IMR-90 (cell line): ENCODE measurements at regions not wholly inside any gene's neighbourhood (a gene's known extent, or its start where the extent isn't known, plus 50 kb on each side); places are given as distances from the start of the nearest gene placed in this dataset.

ENCODE experiments used
- ATAC-seq: fragments of 200-7000 bp; cut with Tn5 transposase; 2 replicates; pipeline ENCODE4 v1.9.1; 2020; ENCODE audit warnings: low read depth, mild to moderate bottlenecking, moderate library complexity
- BruUV-seq: library from RNA; stranded (reverse); fragments of 400-500 nt; replicated peaks from 2 replicates; lab custom pipeline; 2021; lab: Mats Ljungman, UMichigan
- CTCF ChIA-PET: fragments of 300-600 bp; formaldehyde crosslinking; extraction: SDS; loops from one replicate; lab custom pipeline; 2021; ENCODE audit warnings: antibody characterized with exemption; lab: Yijun Ruan, JAX
- POLR2A ChIA-PET: fragments of 300-600 bp; sonication (Branson Sonifier 250); formaldehyde crosslinking; loops from one replicate; lab custom pipeline; 2022; ENCODE audit warnings: antibody characterized with exemption; ENCODE audit not compliant: unreplicated experiment; lab: Charles Lee
- DNase-seq: peaks from one replicate; pipeline ENCODE4 v3.0.0; 2013
- H2AFZ ChIP-seq: replicated peaks from 2 replicates; pipeline ENCODE3; 2013; ENCODE audit warnings: low read length, mild to moderate bottlenecking; ENCODE audit not compliant: poor library complexity
- H2AK5ac ChIP-seq: 2 replicates; pipeline ENCODE4 v1.6.1; 2013; ENCODE audit warnings: low read depth, low read length, inconsistent platforms
- H2AK9ac ChIP-seq: replicated peaks from 2 replicates; pipeline ENCODE3; 2013; ENCODE audit warnings: mild to moderate bottlenecking, low read depth, low read length, moderate library complexity; ENCODE audit not compliant: poor library complexity
- H2BK120ac ChIP-seq: 2 replicates; pipeline ENCODE4 v1.6.1; 2013; ENCODE audit warnings: low read depth, low read length, inconsistent platforms
- H2BK15ac ChIP-seq: 3 replicates; pipeline ENCODE4 v1.6.1; 2013; ENCODE audit warnings: low read depth, low read length, inconsistent platforms
- H2BK20ac ChIP-seq: 2 replicates; pipeline ENCODE4 v1.6.1; 2013; ENCODE audit warnings: low read depth, mild to moderate bottlenecking, inconsistent platforms, low read length, moderate library complexity
- H2BK5ac ChIP-seq: 2 replicates; pipeline ENCODE4 v1.6.1; 2013; ENCODE audit warnings: mild to moderate bottlenecking, low read depth, low read length, inconsistent platforms; ENCODE audit not compliant: poor library complexity, severe bottlenecking
- H3K14ac ChIP-seq: replicated peaks from 2 replicates; pipeline ENCODE4 v1.6.1; 2013; ENCODE audit warnings: low read depth, low read length, inconsistent platforms
- H3K18ac ChIP-seq: 2 replicates; pipeline ENCODE4 v1.6.1; 2013; ENCODE audit warnings: low read depth, low read length, control low read depth
- H3K23ac ChIP-seq: 2 replicates; pipeline ENCODE4 v1.6.1; 2013; ENCODE audit warnings: low read depth, low read length, inconsistent platforms
- H3K27ac ChIP-seq: 2 replicates; pipeline ENCODE4 v1.5.1; 2013; ENCODE audit warnings: mild to moderate bottlenecking, control low read depth, low read length; ENCODE audit not compliant: insufficient read depth
- H3K27me3 ChIP-seq: 2 replicates; pipeline ENCODE4 v1.6.1; 2013; ENCODE audit warnings: low read length; ENCODE audit not compliant: control insufficient read depth, insufficient read depth
- H3K36me3 ChIP-seq: 2 replicates; pipeline ENCODE4 v1.6.1; 2013; ENCODE audit warnings: low read length, mixed read lengths; ENCODE audit not compliant: control insufficient read depth, insufficient read depth
- H3K4ac ChIP-seq: 2 replicates; pipeline ENCODE4 v1.6.1; 2013; ENCODE audit warnings: low read depth, low read length, inconsistent platforms
- H3K4me1 ChIP-seq: 2 replicates; pipeline ENCODE4 v1.6.1; 2013; ENCODE audit warnings: low read length, mixed read lengths; ENCODE audit not compliant: control insufficient read depth, insufficient read depth
- H3K4me2 ChIP-seq: 2 replicates; pipeline ENCODE4 v1.6.1; 2013; ENCODE audit warnings: low read depth, mild to moderate bottlenecking, control low read depth, low read length, moderate library complexity
- H3K4me3 ChIP-seq: 2 replicates; pipeline ENCODE4 v1.5.1; 2013; ENCODE audit warnings: low read depth, mild to moderate bottlenecking, control low read depth, low read length, moderate library complexity; ENCODE audit not compliant: insufficient read depth
- H3K56ac ChIP-seq: 2 replicates; pipeline ENCODE4 v1.6.1; 2013; ENCODE audit warnings: low read length, inconsistent platforms; ENCODE audit not compliant: insufficient read depth; ENCODE audit errors: extremely low read depth
- H3K79me1 ChIP-seq, 2 experiments: 2 replicates each; pipeline ENCODE4 v1.6.1; 2013; ENCODE audit warnings: low read length in 2 of 2, inconsistent platforms in 1 of 2, low read depth in 1 of 2
- H3K9ac ChIP-seq: 2 replicates; pipeline ENCODE4 v1.6.1; 2013; ENCODE audit warnings: low read depth, low read length, control low read depth
- H3K9me1 ChIP-seq: 2 replicates; pipeline ENCODE4 v1.6.1; 2013; ENCODE audit warnings: low read length, inconsistent platforms; ENCODE audit not compliant: insufficient read depth
- H3K9me3 ChIP-seq: 2 replicates; pipeline ENCODE4 v1.6.1; 2013; ENCODE audit warnings: low read length; ENCODE audit not compliant: control insufficient read depth, insufficient read depth
- H4K20me1 ChIP-seq: 2 replicates; pipeline ENCODE4 v1.6.1; 2013; ENCODE audit warnings: low read length, inconsistent platforms; ENCODE audit not compliant: insufficient read depth
- H4K5ac ChIP-seq: 2 replicates; pipeline ENCODE4 v1.6.1; 2013; ENCODE audit warnings: mild to moderate bottlenecking, low read depth, low read length, control low read depth
- H4K8ac ChIP-seq, 2 experiments: 2 replicates each; pipeline ENCODE4 v1.6.1; 2013; ENCODE audit warnings: low read depth in 2 of 2, low read length in 2 of 2, control low read depth in 1 of 2, inconsistent platforms in 1 of 2
- H4K91ac ChIP-seq: 2 replicates; pipeline ENCODE4 v1.6.1; 2013; ENCODE audit warnings: low read depth, low read length, inconsistent platforms; ENCODE audit not compliant: insufficient read depth
- BHLHE40 ChIP-seq: fragments of 150-350 bp; IDR thresholded peaks from 2 replicates; pipeline ENCODE4 v1.6.1; 2016; ENCODE audit warnings: mild to moderate bottlenecking, low read depth, low read length
- CEBPB ChIP-seq: IDR thresholded peaks from 2 replicates; pipeline ENCODE4 v1.6.1; 2012; ENCODE audit warnings: low read depth, low read length, improper control_type of control experiment
- CHD1 ChIP-seq: IDR thresholded peaks from 2 replicates; pipeline ENCODE4 v1.6.1; 2012; ENCODE audit warnings: low read depth, low read length, improper control_type of control experiment
- FOS ChIP-seq: fragments of 150-350 bp; IDR thresholded peaks from 2 replicates; pipeline ENCODE4 v1.6.1; 2016; ENCODE audit warnings: low read depth, low read length
- MAFK ChIP-seq: IDR thresholded peaks from 2 replicates; pipeline ENCODE4 v1.6.1; 2012; ENCODE audit warnings: low read depth, low read length, improper control_type of control experiment
- MAZ ChIP-seq: IDR thresholded peaks from 2 replicates; pipeline ENCODE4 v1.6.1; 2012; ENCODE audit warnings: low read depth, mild to moderate bottlenecking, low read length, improper control_type of control experiment, moderate library complexity, borderline replicate concordance
- MXI1 ChIP-seq: IDR thresholded peaks from 2 replicates; pipeline ENCODE4 v1.6.1; 2012; ENCODE audit warnings: low read depth, mild to moderate bottlenecking, low read length, moderate library complexity, borderline replicate concordance
- NFE2L2 ChIP-seq: fragments of 150-350 bp; IDR thresholded peaks from 2 replicates; pipeline ENCODE4 v1.6.1; 2016; ENCODE audit warnings: low read depth, mild to moderate bottlenecking, low read length
- POLR2A ChIP-seq: IDR thresholded peaks from 2 replicates; pipeline ENCODE4 v1.6.1; 2012; ENCODE audit warnings: mild to moderate bottlenecking, low read depth, low read length
- RAD21 ChIP-seq: IDR thresholded peaks from 2 replicates; pipeline ENCODE4 v1.6.1; 2012; ENCODE audit warnings: low read length, improper control_type of control experiment
- RCOR1 ChIP-seq: IDR thresholded peaks from 2 replicates; pipeline ENCODE4 v1.6.1; 2012; ENCODE audit warnings: mild to moderate bottlenecking, low read length, improper control_type of control experiment; ENCODE audit not compliant: insufficient replicate concordance
- RFX5 ChIP-seq: IDR thresholded peaks from 2 replicates; pipeline ENCODE4 v1.8.0; 2012; ENCODE audit warnings: low read depth, mild to moderate bottlenecking, low read length, moderate library complexity
- SMC3 ChIP-seq: fragments of 150-350 bp; IDR thresholded peaks from 2 replicates; pipeline ENCODE4 v1.6.1; 2016; ENCODE audit warnings: low read depth, mild to moderate bottlenecking, antibody characterized with exemption, low read length, moderate library complexity
- WGBS, 2 experiments: methylation state at CpG; one replicate each; pipeline versions ENCODE4 v1.1.5 to v1.1.7; 2013; ENCODE audit warnings: missing lambda C conversion rate in 2 of 2; ENCODE audit not compliant: insufficient read length in 1 of 2; ENCODE audit errors: extremely low coverage in 2 of 2; 5-methylcytosine and 5-hydroxymethylcytosine counted together
- dilution Hi-C: fragments of 300-500 bp; cut with HindIII; formaldehyde crosslinking; loops from one replicate; pipeline ENCODE4 v1.14.3; 2018; ENCODE audit warnings: low sequenced_read_pairs; ENCODE audit not compliant: unreplicated experiment
- in situ Hi-C: fragments of 300-500 bp; cut with MboI; formaldehyde crosslinking; loops from 3 replicates; pipeline ENCODE4 v1.14.3; 2019; ENCODE audit warnings: low sequenced_read_pairs, inconsistent platforms, mixed read lengths
- intact Hi-C: fragments of 100-400 bp; cut with micrococcal nuclease; formaldehyde crosslinking; loops from 2 replicates; pipeline ENCODE4 v1.10.0; 2022
- TF ChIP-seq, protein P1 (sequence below): fragments of 150-350 bp; IDR thresholded peaks from 2 replicates; pipeline ENCODE4 v1.6.1; 2016; ENCODE audit warnings: low read depth, mild to moderate bottlenecking, low read length, moderate library complexity, borderline replicate concordance
- TF ChIP-seq, protein P2 (sequence below): conservative IDR thresholded peaks from 2 replicates; pipeline ENCODE4 v1.5.1; 2012; ENCODE audit warnings: mild to moderate bottlenecking, low read depth, low read length, improper control_type of control experiment
- TF ChIP-seq, protein P3 (sequence below): fragments of 150-350 bp; IDR thresholded peaks from 2 replicates; pipeline ENCODE4 v1.6.1; 2017; ENCODE audit warnings: mild to moderate bottlenecking, antibody characterized with exemption, low read length, low read depth

DNA sequence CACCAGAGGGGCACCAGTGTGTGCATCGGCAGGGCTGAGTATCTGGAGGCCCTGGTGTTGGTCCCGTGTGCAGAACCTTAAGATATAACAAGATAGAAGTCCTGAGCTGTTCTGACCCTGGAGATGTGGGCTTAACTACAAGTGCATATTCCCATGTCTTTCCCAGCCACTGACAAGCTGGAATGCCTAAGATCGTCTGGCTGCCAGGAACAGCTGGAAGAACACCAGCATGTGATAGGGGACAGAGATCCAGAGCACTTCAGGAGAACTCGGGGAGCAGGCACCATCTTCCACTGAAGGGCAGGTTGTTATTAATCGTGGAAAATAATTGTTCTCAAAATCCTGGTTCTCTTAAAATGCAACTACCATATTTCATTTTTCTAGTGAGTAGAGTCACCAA, 419.9 kb upstream of the RUNX1 start:
- ATAC-seq (no peak), DNase-seq (no peak)
- Histone ChIP-seq H4K91ac (no peak overlapping the region), H2AK9ac (no peak overlapping the region), H4K5ac (peak overlapping the region; percentile 42; the same call in 1 of the 2 replicates), H2BK15ac (no peak overlapping the region; the same call in 2 of the 3 replicates), H3K79me1 (no peaks in the 10 kb centered on the region), H4K8ac (no peak overlapping the region), H3K9ac (no peak overlapping the region), H3K4me3 (no peak overlapping the region), H3K36me3 (no peaks in the 10 kb centered on the region), H3K14ac (peak overlapping the region; percentile 2; the same call in 1 of the 2 replicates), H2BK5ac (no peak overlapping the region), H3K4ac (no peak overlapping the region), H3K27me3 (no peaks in the 10 kb centered on the region), H3K9me1 (peaks cover 7% of the 10 kb centered on the region), H3K4me1 (peaks cover 7% of the 10 kb centered on the region; the same call in 1 of the 2 replicates), H3K27ac (no peak overlapping the region), H3K23ac (no peak overlapping the region), H2BK20ac (no peak overlapping the region), H2AFZ (no peak overlapping the region), H2AK5ac (peak overlapping the region; percentile 70; the same call in 1 of the 2 replicates), H2BK120ac (no peak overlapping the region), H3K4me2 (no peak overlapping the region), H3K18ac (peak overlapping the region; percentile 61; the same call in 1 of the 2 replicates), H3K56ac (no peak overlapping the region), H3K9me3 (no peaks in the 10 kb centered on the region), H4K20me1 (no peaks in the 10 kb centered on the region)
- ChIA-PET CTCF (no interaction called here), POLR2A (no interaction called here)
- TF ChIP-seq, protein P1, sequence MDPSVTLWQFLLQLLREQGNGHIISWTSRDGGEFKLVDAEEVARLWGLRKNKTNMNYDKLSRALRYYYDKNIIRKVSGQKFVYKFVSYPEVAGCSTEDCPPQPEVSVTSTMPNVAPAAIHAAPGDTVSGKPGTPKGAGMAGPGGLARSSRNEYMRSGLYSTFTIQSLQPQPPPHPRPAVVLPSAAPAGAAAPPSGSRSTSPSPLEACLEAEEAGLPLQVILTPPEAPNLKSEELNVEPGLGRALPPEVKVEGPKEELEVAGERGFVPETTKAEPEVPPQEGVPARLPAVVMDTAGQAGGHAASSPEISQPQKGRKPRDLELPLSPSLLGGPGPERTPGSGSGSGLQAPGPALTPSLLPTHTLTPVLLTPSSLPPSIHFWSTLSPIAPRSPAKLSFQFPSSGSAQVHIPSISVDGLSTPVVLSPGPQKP, result no peak
- TF ChIP-seq RAD21 (no peak), NFE2L2 (no peak), FOS (no peak), BHLHE40 (no peak), SMC3 (no peak), CHD1 (no peak), CEBPB (no peak), RFX5 (no peak), MAFK (no peak), POLR2A (no peak), RCOR1 (no peak), MAZ (no peak), MXI1 (no peak)
- TF ChIP-seq, protein P2, sequence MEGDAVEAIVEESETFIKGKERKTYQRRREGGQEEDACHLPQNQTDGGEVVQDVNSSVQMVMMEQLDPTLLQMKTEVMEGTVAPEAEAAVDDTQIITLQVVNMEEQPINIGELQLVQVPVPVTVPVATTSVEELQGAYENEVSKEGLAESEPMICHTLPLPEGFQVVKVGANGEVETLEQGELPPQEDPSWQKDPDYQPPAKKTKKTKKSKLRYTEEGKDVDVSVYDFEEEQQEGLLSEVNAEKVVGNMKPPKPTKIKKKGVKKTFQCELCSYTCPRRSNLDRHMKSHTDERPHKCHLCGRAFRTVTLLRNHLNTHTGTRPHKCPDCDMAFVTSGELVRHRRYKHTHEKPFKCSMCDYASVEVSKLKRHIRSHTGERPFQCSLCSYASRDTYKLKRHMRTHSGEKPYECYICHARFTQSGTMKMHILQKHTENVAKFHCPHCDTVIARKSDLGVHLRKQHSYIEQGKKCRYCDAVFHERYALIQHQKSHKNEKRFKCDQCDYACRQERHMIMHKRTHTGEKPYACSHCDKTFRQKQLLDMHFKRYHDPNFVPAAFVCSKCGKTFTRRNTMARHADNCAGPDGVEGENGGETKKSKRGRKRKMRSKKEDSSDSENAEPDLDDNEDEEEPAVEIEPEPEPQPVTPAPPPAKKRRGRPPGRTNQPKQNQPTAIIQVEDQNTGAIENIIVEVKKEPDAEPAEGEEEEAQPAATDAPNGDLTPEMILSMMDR, result no peak
- TF ChIP-seq, protein P3, sequence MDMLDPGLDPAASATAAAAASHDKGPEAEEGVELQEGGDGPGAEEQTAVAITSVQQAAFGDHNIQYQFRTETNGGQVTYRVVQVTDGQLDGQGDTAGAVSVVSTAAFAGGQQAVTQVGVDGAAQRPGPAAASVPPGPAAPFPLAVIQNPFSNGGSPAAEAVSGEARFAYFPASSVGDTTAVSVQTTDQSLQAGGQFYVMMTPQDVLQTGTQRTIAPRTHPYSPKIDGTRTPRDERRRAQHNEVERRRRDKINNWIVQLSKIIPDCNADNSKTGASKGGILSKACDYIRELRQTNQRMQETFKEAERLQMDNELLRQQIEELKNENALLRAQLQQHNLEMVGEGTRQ, result no peak
- intact Hi-C loops, result no loop called here
- no TSS peak for BruUV-seq
- in situ Hi-C loops, result no loop called here
- WGBS, 2 experiments, result no CpG with 5 or more reads among the region's 5 CpGs
- dilution Hi-C loops, result no loop called here
